ELF-1 (cell line): ENCODE measurements at regions not wholly inside any gene's neighbourhood (a gene's known extent, or its start where the extent isn't known, plus 50 kb on each side); places are given as distances from the start of the nearest gene placed in this dataset.

ENCODE experiments used
- DNase-seq: peaks from one replicate; pipeline ENCODE4 v3.0.0-alpha.2; 2016; ENCODE audit warnings: low read depth, low spot score

DNA sequence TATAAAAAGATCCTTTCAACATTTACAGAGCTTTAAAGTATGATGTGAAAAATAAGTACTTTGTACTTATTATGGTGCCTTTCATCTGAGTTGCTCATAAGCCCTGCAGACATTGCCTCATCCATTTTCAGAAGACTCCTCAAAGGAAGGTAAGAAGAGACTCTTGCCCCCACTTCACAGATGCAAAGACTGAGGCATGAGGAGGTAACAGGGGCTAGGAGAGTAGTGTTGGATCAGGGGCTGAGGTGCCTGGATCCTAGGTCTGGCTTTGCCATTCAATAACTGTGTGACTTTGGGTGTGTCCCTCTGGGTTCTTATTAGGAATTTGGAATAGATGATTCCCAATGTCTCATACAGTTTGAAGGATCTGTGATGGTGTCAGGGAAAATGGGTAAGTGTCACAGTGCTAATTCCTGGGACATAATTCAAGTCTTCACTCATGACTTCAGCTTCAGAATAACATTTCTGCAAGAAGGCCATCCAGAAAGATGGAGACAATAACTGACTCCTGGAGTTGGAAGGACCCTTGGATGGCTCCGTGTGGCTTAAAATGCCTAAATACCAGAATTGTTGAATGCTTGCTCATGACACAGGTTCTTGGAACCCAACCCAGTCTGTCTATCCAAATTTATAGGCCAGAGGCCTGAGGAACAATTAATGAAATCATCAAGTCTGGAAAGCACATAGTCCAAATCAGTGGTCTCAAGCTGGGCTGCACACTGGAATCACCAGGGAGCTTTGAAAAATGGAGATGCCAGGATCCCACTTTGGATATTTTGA is 93.1 kb upstream of the RUNX1 start:
- DNase-seq, result no peak

DNA sequence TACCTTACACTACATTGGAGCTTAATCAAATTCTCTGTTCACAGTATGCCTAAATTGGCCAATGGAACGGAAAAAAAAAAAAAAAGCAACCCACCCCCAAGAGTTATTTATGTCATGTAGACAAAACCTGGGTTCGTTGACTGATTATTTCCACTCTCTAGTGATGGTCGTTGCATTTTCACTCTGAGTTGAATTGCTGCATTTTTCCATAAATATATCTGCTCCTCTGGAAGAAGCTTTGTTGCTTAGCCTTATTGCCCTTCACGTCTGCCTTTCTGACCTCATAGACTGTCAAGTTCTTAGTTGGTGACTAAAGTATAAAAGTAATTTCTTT is 90.2 kb upstream of the RUNX1 start:
- DNase-seq, result no peak

DNA sequence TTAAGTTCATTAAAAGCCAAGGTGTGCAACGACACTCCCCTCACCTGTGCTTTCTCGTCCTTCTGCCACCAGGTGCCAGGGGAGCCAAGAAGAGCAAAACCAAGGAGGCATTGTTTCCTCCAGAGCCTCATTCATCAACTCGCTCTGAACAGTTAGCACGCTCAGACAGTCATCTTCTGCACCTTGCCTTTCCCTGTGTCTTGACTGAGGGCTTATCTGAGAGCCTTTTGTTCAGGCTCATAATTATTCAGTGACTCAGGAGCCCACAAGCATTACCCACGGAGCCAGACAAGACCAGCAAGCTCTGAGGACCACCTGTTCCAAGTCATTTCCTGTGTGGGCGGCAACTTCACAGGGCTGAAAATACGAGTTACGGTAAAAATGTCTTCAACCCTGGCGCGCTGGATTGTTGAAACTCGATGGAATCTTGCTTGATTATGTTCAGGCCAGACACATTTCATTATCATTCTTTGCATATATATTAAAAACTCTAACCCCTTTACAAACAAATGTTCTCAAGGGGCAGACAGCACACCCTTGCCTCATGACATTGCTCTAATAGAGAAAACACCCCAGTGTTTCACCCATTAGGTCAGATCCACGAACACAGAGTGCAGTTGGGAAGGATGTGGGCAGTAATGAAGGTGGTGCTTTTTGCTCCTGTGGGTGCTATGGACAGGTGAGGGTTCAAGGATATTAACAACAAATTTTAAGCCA is 89.7 kb upstream of the RUNX1 start:
- DNase-seq, result peak; percentile 4

DNA sequence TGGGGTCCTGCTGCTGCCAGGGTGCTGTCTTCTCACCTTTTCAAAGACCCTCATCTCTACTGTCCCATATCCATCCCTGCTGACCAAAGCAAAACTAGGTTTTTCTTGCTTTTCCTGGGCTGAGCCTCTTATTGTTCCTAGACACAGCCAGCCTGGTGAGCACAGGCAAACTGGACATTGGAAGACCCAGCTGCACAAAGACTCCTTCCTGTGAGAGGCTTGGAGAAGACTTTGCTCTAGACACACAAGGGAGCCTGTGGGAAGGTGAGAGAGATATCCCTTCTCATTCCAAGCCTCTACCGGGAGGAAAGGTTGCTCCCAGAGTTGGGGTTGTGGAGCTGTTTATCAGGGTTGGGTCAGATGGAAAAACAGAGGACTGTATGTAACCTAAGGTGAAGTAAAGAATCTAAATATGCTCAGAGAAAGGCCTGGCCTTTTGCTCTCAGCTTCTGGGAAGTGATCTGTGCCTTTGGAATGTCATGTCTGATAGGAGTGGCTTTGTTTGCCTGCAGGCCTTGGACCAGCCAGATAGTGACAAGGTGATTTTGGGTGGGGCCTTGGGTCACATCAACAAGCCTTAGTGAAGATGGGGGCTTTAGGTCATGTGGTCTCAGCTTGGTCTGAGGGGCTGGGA is 87.6 kb upstream of the RUNX1 start:
- peak; percentile 74 for DNase-seq

DNA sequence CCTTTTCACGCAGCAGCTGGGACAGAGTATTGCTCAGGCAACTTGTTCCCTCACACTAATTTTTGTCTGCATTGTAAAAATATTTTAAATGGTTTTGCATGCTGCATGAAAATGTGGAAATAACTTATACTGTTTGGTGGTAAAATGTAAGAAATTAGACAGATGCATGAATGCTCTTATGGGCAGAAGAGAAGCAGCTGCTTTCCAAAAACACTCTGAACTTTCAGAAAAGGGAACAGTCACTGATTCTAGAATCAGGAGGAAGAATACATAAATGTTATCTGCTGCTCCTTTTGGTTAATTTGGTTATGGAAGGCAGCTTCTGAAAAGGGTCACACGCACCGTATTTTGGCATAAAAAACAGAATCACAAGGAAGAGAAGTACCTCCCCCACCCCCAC is 87.0 kb upstream of the RUNX1 start:
- no peak for DNase-seq

DNA sequence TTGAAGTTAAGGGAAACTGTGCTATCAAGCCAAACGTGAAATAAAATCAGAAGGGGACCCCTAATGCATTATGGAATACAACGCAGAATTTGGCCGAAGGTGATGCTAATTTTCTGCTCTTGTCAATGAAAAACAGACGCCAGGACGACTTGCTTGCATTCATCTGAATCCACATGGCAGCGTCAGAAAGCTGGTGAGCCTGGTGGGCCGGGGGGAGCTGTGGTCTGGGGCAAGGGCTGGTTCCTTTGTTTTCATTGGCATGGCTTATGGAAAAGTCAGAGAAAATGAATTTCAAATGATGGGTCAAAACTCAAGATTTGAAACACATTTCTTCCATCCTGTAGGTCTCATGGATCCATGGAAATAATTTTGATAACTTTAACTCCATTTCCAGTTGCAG is 86.4 kb upstream of the RUNX1 start:
- no peak for DNase-seq

DNA sequence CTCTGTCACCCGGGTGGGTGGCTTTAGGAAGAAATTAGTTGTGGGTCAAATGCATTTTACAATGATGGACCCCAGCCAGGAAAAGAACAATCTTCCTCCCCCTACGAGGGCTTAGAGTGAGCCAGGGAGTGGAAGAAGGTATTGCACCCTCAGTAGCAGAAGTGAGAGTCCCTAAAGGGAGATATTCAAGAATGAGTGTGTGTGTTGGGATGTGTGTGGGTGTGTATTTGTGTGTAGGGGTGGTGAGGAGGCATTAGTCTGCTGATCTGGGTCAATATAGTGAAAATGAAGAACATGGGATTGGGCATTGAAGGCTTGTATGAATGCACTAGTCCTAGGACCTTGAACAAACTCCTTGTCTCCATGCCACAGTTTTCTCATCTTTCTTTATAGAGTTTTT is 85.2 kb upstream of the RUNX1 start:
- no peak for DNase-seq

DNA sequence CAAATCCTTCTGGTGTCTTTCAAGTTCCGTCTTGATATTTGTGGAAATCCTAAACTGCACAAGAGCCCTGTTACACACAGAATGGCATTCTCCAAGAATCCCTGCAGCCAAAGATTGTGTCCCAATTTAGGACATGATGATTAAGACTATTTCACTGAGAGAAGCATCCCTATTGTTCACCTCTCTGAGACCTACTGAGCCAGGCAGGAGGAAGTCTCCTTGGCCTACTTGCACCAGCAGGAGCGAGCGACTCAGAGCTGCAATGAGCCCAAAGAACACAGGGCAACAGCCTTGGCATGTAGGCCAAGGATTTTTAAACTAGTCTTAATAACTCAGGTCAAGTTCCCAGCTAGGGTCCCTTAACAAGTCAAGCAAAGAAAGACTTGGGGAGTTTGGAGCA is 79.4 kb upstream of the RUNX1 start:
- DNase-seq, result no peak

DNA sequence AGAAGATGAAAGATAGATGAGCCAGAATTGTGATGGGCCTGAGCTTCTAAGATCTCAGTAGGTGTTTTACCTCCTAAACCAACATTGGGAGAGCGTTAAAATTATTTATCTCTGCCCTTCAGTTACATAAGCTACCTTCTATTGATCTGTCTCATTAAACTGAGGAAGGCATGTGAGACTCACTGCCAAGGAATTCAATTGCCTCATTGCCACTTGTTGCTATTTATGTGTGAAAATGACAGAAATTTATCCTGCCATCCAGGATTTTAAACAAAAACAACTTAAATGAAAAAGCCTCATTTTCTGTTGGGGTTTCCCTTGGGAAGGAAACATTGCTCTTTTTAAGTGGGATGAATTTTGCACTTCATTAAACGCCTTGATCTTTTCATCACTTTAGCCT is 78.7 kb upstream of the RUNX1 start:
- no peak for DNase-seq

DNA sequence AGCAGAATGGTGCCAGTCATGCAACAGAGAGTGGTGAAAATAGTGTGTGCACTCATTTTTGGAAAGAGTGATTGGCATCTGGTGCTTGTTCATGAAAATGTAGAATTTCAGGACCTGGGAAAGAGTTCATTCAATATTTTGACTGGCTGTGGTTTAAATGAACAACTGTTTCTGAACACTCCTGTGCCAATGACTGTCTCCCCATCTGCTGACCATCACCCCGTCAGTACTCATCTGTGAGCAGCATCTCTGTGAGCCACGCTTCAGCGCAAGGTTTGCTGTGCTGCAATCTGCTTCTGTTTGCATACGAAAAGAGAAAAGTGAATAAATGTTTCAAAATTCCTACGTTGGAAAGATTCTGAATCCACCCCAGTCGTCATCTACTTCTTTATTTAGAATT is 77.9 kb upstream of the RUNX1 start:
- DNase-seq, result no peak

DNA sequence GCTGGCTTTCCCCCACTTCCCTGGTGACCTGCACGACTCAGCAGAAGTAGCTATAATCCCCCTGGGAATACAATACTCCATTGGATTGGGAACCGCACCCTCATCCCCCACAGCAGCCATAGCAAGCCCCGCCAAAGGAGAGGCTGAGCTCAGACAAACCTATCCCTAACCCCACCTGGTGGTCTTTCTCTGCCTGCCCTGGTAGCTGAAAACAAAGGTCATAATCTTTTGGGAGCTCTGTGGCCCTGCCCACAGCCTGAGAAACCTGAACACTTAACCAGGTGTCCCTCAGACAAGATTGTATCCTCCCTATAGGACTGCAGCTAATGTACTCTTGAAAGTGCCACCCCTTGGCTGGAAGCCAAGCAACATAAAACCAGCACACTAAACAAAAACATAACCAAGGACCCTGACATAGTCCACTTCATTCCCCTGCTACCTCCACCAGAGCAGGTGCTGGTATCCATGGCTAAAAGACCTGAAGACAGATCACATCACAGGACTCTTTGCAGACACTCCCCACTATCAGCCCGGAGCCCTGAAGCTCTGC is 71.6 kb upstream of the RUNX1 start:
- no peak for DNase-seq

DNA sequence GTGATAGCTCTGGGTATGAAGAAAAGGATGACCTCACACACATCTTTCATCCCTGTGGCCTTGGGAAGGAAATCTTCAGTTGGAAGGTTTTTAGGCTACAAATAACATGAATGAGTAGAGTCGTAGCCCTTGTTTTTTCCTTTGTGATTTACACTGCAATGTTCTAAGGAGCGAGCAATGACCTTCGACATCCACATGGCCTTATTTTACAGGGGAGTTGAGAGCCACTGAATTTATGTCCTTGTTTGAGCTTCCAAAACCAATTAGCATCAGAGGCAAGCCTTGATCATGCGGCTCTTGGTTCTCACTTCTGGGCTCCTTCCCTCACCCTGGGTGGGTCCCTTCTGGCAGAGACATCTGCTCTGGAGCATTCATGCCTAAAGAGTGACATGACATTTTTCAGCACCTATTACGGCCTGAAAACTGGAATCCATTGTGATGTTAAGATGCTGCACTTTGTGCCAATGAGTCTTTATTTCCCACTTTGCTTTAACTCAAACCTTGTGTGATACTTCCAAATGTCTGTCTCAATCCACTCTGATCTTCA is 70.5 kb upstream of the RUNX1 start:
- no peak for DNase-seq

DNA sequence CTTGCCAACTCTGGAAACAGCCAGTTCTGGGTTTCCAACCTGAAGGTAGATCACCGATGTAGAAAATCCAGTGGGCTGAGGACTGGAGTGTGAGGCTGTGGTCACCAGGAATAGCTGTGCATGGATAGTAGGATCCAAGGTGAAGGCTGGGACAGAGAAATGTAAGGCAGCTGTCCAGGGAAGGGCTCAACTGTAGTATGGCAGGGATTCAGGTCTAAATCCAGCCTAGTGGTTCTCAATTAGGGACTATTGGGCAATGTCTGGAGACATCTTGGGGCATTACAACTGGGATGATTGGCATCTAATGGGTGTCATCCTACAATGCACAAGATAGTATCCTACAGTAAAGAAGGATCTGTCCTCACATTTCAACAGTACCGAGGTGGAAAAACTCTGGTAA is 67.7 kb upstream of the RUNX1 start:
- DNase-seq, result no peak

DNA sequence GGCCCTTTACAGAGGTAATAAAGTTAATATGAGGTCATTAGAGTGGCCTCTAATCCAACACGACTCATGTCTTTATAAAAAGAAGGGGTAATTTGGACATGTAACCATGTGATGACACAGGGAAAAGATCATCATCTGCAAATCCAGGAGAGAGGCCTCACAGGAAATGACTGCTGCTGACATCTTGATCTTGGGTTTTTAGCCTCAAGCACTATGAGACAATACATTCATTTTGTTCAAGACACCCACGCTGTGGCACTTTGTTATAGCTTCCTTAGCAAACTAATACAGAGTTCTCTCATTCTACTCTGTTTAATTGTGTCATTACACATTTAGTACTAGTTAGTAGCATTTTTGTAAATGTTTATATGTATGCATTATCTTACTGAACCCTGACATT is 64.0 kb upstream of the RUNX1 start:
- no peak for DNase-seq

DNA sequence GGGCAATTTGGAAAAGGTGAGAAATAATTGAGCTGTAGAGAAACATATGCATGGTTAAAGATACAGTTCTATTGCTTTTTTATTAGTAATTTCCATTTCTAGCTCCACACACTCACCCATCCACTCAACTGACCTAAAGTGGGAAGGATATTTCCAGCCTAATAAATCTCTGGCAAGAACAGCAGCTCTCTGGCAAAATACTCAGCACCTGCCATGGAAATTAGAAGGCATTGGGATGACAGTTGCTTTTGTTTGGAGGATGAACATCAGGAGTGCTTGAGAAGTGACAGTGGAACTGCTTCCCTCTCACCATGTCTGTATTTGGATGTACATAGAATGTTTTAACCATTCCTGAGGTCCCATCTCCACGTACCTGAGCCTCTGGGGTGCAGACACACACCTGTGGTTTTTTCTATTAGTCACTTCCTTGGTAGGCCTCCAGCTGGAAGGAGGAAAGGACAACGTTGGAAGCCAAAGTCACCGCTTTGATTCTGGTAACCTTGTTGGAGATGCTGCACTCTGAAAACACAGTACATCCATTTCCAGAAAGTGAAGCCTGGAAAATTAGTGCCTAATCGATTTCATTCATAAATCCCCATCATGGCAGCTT is 62.3 kb upstream of the RUNX1 start:
- no peak for DNase-seq

DNA sequence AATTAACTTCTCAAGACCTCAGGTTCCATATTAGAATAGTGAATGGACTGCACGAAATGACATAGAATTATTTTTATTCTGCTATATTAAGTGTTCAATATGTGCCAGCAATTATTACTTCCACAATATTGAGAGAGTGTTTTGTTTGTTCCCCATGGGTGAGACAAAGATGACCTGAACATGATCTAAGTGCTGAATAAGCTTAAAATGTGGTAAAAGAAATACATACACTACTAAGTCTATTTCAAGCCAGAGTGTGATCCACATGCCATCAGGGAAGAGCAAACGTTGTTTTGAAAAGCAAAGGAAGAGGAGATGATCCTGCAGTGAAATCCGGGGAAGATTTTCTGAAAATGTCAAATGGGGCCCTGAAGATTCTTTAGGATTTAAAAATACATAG is 59.8 kb upstream of the RUNX1 start:
- no peak for DNase-seq

DNA sequence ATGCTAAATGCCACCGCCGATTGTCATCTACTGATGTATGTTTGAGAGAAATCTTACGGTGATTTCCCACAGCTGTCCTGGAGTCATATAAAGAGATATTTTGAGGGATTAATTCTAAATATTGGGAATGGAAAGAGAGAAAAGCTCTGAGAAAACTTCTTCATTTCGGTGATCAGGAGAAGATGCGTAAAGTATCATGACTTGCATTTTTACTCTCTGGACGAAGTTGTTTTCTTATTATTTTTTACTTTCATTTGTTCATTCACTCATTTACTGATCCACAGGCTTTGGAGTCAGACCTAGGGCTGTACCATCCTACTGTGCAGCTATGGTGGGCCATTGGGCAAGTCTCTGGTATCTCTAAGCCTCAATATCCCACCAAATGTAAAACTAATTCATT is 58.4 kb upstream of the RUNX1 start:
- DNase-seq, result no peak

DNA sequence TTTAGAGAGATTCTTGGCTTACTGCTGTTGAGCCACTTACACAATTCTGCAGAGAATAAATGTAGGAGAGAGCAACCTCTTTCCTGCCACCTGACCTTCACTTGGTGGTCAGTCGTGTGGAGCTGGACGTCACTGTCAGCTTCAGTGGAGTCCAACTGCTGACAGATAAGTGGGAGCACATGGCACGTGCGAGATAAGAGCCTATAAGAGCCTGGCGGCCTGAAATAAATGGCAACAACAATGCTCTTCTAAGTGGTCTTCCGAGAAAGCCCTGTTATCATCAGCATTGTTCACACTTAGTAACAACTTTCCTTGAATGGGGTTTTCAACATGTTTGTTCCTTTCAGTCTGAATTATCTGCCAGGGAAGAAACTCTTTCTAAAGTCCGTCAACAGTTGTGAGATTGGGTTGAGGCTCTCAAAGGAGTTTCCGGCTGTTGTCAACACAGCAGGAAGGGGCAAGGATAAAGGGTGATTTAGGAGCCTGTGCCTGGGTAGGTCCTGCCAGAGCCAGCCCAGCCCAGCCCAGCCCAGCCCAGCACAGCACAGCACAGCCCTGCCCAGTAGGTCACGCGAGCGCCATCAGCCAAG is 57.2 kb upstream of the RUNX1 start:
- DNase-seq, result peak; percentile 14

DNA sequence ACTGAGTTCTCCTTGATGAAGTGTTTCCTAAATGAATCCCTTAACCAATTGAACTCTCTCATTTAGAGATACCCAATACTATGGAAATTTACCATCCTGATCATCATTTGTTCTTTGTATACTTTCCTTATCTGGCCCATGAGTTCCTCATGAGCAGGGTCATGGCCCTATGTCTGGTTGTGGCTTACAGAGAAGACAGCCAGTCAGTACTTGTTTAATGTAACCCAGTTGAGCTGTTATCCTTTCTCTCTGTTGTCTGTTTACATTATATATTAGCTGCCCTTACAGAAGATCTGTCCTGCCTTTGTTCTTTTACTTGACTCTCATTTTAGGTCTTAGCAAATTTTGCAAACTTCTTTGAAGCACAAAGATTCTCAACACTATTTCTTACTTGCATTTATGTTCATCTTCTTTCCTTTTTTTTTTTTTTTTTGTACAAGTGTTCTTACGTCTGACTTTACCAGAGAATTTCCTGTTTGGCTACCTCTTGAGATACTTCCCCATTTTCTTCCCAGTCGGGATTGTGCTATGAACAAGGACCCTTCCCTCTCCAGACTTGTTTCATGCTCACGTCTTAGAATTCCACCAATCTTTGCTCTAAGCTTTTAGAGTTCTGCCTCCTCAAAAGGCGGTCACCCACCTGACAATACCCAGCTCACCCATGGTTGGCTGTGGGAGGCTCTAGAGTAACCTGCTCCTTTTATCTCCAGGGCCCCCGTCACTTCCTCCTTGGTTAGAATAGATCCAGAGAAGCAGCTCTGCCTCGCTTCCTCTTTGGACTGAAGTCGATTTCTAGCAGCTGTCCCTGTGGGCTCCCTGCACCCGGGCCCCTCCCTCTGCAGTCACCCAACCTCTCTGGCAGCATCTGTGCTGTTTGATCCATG is 53.6 kb upstream of the RUNX1 start:
- DNase-seq, result no peak

DNA sequence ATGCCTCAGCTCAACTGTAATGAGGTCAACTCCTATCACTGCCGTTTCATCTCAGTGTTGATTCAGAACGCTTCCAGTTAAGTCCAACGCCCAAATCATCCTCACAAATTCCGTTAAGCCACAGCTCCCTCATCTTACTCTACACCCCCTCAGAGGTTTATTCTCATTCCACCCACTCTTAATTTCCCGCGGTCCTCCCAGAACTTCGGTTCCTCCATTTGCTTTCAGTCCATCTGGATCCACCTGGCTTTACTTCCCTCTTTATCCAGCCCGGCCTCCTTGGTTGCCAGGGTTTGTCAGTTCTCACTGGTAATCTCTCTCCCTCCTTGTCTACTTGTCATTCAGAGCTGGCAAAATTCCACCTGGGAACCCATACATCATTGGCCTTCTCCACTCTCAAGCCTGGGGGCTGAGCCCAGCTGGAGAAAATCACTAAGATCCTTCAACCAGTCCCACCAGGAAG is 51.3 kb upstream of the RUNX1 start:
- no peak for DNase-seq

DNA sequence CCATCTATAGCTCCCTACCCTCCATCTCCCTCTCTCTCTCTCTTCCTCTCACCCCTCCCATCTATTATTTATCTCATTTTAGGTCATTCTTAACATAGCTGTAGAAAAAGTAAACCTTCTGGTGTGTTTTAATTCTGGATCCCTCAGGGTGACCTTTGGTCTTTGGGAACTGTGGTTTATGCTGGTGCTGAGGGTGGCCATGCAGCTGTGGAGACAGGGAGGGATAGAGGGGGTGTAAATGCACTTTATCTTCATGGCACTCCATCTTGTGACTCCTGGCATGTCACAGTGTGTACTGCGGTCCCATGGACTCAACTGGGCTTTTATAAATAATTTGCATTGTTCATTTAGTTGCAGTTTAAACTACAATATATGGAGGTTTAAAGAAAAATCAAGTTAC is 50.2 kb upstream of the RUNX1 start:
- DNase-seq, result no peak
